ENCODE measurements at regions not wholly inside any gene's neighbourhood (a gene's known extent, or its start where the extent isn't known, plus 50 kb on each side); places are given as distances from the start of the nearest gene placed in this dataset.

DNA sequence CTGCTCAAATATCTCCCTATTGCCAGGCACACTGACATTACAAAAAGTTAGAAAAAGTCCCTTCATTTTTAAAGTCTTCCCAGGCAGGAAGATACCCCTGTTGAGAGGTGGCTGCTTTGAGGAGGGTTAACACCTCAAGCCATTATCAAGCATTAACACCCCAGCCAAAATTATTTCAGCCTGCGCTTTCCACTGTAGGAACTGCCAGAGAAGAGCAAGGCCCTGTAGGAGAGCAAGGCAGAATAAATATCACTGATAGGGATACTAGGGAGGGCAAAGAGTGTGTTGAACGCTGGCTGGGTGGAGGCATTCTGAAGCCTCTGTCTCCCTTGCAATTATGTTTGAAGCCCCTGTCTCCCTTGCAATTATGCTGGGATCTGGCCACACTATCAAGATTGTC is 1020.7 kb upstream of the CELF4 start:
- Histone ChIP-seq H3K27me3 (no peaks in the 10 kb centered on the region), H3K4me3 (no peak overlapping the region), H3K36me3 (no peaks in the 10 kb centered on the region), H3K4me1 (no peaks in the 10 kb centered on the region), H3K9me3 (no peaks in the 10 kb centered on the region), H3K27ac (no peak overlapping the region)
- WGBS, 2 donors (ENCODE audit: low coverage in 1 of 2) = 57 to 79% methylated on average over 1 to 2 of the region's 2 CpGs
- in situ Hi-C loops (cut with MboI; ENCODE audit: low pct_ligation_motif_present in 1 of 4, low pct_unique_long_range_greater_than_20kb in 1 of 4, low sequenced_read_pairs in 3 of 4) = no loop called here
- intact Hi-C loops (cut with DNase I; ENCODE audit: low total_unique reads) = no loop called here
- no peak for DNase-seq
- no peak for TF ChIP-seq EP300 (IDR thresholded peaks at IDR 0.05; ENCODE audit: low read depth)
- TF ChIP-seq POLR2A (IDR thresholded peaks at IDR 0.05) = no peak
- no peak for TF ChIP-seq POLR2AphosphoS5 (IDR thresholded peaks at IDR 0.05)
- TF ChIP-seq, protein P1, sequence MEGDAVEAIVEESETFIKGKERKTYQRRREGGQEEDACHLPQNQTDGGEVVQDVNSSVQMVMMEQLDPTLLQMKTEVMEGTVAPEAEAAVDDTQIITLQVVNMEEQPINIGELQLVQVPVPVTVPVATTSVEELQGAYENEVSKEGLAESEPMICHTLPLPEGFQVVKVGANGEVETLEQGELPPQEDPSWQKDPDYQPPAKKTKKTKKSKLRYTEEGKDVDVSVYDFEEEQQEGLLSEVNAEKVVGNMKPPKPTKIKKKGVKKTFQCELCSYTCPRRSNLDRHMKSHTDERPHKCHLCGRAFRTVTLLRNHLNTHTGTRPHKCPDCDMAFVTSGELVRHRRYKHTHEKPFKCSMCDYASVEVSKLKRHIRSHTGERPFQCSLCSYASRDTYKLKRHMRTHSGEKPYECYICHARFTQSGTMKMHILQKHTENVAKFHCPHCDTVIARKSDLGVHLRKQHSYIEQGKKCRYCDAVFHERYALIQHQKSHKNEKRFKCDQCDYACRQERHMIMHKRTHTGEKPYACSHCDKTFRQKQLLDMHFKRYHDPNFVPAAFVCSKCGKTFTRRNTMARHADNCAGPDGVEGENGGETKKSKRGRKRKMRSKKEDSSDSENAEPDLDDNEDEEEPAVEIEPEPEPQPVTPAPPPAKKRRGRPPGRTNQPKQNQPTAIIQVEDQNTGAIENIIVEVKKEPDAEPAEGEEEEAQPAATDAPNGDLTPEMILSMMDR (IDR thresholded peaks at IDR 0.05) = no peak

- Histone ChIP-seq H3K27me3 (no peaks in the 10 kb centered on the region), H3K27ac (no peak overlapping the region), H3K9me3 (no peaks in the 10 kb centered on the region), H3K36me3 (no peaks in the 10 kb centered on the region), H3K4me3 (no peak overlapping the region), H3K4me1 (no peaks in the 10 kb centered on the region)
- no peak for TF ChIP-seq POLR2AphosphoS5 (IDR thresholded peaks at IDR 0.05)
- TF ChIP-seq EP300 (IDR thresholded peaks at IDR 0.05; ENCODE audit: low read depth) = no peak
- TF ChIP-seq POLR2A (IDR thresholded peaks at IDR 0.05) = no peak
- TF ChIP-seq, protein P1 (IDR thresholded peaks at IDR 0.05) = no peak
- intact Hi-C loops (cut with DNase I; ENCODE audit: low total_unique reads) = no loop called here
- DNase-seq = no peak
- in situ Hi-C loops (cut with MboI; ENCODE audit: low pct_ligation_motif_present in 1 of 4, low pct_unique_long_range_greater_than_20kb in 1 of 4, low sequenced_read_pairs in 3 of 4) = no loop called here
- WGBS, 2 donors (ENCODE audit: low coverage in 1 of 2) = 61 to 80% methylated on average over 1 of the region's 1 CpG
These were observed 1014.2 kb upstream of the CELF4 start for GRCh38 chr18:38579764-38580163.

DNA sequence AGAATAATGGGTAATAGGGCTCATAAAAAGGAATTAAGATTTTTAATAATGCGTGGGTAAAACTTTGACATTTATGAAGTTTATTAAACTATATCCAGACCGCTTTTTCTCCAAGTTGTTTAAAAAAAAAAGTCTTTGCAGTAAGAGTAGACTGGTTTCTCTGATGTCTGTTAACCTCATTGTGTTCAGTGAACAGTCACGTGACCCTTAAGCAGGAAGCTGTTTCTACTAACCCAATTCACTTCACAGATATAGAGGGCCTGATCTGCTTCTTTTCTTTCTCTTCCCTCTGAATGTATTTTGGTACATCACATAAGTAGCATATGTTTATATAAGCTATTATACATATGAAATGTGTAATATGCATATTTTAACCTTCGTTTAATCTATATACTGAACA is 1011.3 kb upstream of the CELF4 start:
- Histone ChIP-seq H3K4me3 (no peak overlapping the region), H3K4me1 (no peaks in the 10 kb centered on the region), H3K27me3 (no peaks in the 10 kb centered on the region), H3K9me3 (no peaks in the 10 kb centered on the region), H3K36me3 (no peaks in the 10 kb centered on the region), H3K27ac (no peak overlapping the region)
- DNase-seq = no peak
- intact Hi-C loops (cut with DNase I; ENCODE audit: low total_unique reads) = no loop called here
- 69 to 73% methylated on average over 4 of the region's 4 CpGs for WGBS, 2 donors (ENCODE audit: low coverage in 1 of 2)
- in situ Hi-C loops (cut with MboI; ENCODE audit: low pct_ligation_motif_present in 1 of 4, low pct_unique_long_range_greater_than_20kb in 1 of 4, low sequenced_read_pairs in 3 of 4) = no loop called here
- TF ChIP-seq, protein P1 (IDR thresholded peaks at IDR 0.05) = no peak
- TF ChIP-seq EP300 (IDR thresholded peaks at IDR 0.05; ENCODE audit: low read depth) (no peak), POLR2A (IDR thresholded peaks at IDR 0.05) (no peak), POLR2AphosphoS5 (IDR thresholded peaks at IDR 0.05) (no peak)

- 73 to 80% methylated on average over 1 of the region's 1 CpG for WGBS, 2 donors (ENCODE audit: low coverage in 1 of 2)
- no peaks in the 10 kb centered on the region for H3K36me3 ChIP-seq
- H3K27me3 ChIP-seq = no peaks in the 10 kb centered on the region
- intact Hi-C loops (cut with DNase I; ENCODE audit: low total_unique reads) = no loop called here
- H3K9me3 ChIP-seq = no peaks in the 10 kb centered on the region
- H3K4me3 ChIP-seq = no peak overlapping the region
- TF ChIP-seq POLR2A (IDR thresholded peaks at IDR 0.05) (no peak), POLR2AphosphoS5 (IDR thresholded peaks at IDR 0.05) (no peak), EP300 (IDR thresholded peaks at IDR 0.05; ENCODE audit: low read depth) (no peak)
- TF ChIP-seq, protein P1 (IDR thresholded peaks at IDR 0.05) = no peak
- in situ Hi-C loops (cut with MboI; ENCODE audit: low pct_ligation_motif_present in 1 of 4, low pct_unique_long_range_greater_than_20kb in 1 of 4, low sequenced_read_pairs in 3 of 4) = no loop called here
- no peak overlapping the region for H3K27ac ChIP-seq
- DNase-seq = no peak
- H3K4me1 ChIP-seq = no peaks in the 10 kb centered on the region
These were observed 1010.8 kb upstream of the CELF4 start for GRCh38 chr18:38576349-38576748.
